ENCODE measurements at regions not wholly inside any gene's neighbourhood (a gene's known extent, or its start where the extent isn't known, plus 50 kb on each side); places are given as distances from the start of the nearest gene placed in this dataset.

GRCh38 chr3:145785668-145786067 is 375.3 kb downstream of the PLOD2 start:
- no peak for DNase-seq

- DNase-seq: no peak
Observed at GRCh38 chr3:145798007-145798406, 363.0 kb downstream of the PLOD2 start.

GRCh38 chr3:145798696-145799537 is 362.1 kb downstream of the PLOD2 start:
- no peak for DNase-seq

- DNase-seq: no peak
Observed at GRCh38 chr3:145801696-145802095, 359.3 kb downstream of the PLOD2 start.

GRCh38 chr3:145807990-145808389 is 353.0 kb downstream of the PLOD2 start:
- DNase-seq: no peak

GRCh38 chr3:145812391-145812790 is 348.6 kb downstream of the PLOD2 start:
- DNase-seq: no peak

- no peak for DNase-seq
Observed at GRCh38 chr3:145815707-145816413, 345.1 kb downstream of the PLOD2 start.

GRCh38 chr3:145817870-145818483 is 343.0 kb downstream of the PLOD2 start:
- no peak for DNase-seq

GRCh38 chr3:145820170-145820569 is 340.8 kb downstream of the PLOD2 start:
- DNase-seq: no peak

GRCh38 chr3:145842294-145842902 is 318.6 kb downstream of the PLOD2 start:
- DNase-seq: no peak

- DNase-seq: no peak
Observed at GRCh38 chr3:145843561-145843960, 317.4 kb downstream of the PLOD2 start.

GRCh38 chr3:145849115-145849514 is 311.9 kb downstream of the PLOD2 start:
- DNase-seq: no peak

- DNase-seq: no peak
Observed at GRCh38 chr3:145854499-145854898, 306.5 kb downstream of the PLOD2 start.

GRCh38 chr3:145857956-145858355 is 303.0 kb downstream of the PLOD2 start:
- DNase-seq: no peak

GRCh38 chr3:145864336-145864735 is 296.6 kb downstream of the PLOD2 start:
- no peak for DNase-seq

GRCh38 chr3:145865399-145866018 is 295.5 kb downstream of the PLOD2 start:
- DNase-seq: no peak

GRCh38 chr3:145869958-145870357 is 291.0 kb downstream of the PLOD2 start:
- DNase-seq: no peak

- no peak for DNase-seq
Observed at GRCh38 chr3:145882436-145882835, 278.5 kb downstream of the PLOD2 start.

GRCh38 chr3:145889730-145890129 is 271.3 kb downstream of the PLOD2 start:
- no peak for DNase-seq

GRCh38 chr3:145892869-145893268 is 268.1 kb downstream of the PLOD2 start:
- DNase-seq: no peak

GRCh38 chr3:145893331-145893730 is 267.7 kb downstream of the PLOD2 start:
- DNase-seq: no peak

- DNase-seq: no peak
Observed at GRCh38 chr3:145898487-145898886, 262.5 kb downstream of the PLOD2 start.

- no peak for DNase-seq
Observed at GRCh38 chr3:145899241-145899640, 261.7 kb downstream of the PLOD2 start.

Measured in CD4-positive, alpha-beta T cell treated with Interleukin-15 for 1 hour (primary cell).